ENCODE measurements at regions not wholly inside any gene's neighbourhood (a gene's known extent, or its start where the extent isn't known, plus 50 kb on each side); places are given as distances from the start of the nearest gene placed in this dataset.

DNA sequence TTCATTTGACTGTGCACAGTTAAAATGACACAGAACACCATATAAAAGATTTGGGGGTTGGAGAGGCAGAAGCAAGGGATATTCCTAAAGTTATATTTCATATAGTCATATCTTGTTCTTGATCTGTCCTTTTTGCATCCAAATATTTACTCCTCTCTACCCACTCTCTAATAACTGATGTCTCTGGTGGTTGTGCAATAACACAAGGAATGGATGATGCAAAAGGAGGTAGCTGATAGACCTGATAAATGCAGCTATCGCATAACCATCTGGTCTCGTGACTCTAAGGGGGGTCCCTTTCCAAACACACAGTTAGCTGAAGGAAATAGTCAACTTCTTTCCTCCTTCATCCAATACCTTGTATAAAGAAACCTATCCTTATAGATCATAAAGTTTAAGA is 123.1 kb downstream of the POLR1F start:
- no peak for TF ChIP-seq POLR2A (IDR thresholded peaks at IDR 0.05)
- TF ChIP-seq, protein P1, sequence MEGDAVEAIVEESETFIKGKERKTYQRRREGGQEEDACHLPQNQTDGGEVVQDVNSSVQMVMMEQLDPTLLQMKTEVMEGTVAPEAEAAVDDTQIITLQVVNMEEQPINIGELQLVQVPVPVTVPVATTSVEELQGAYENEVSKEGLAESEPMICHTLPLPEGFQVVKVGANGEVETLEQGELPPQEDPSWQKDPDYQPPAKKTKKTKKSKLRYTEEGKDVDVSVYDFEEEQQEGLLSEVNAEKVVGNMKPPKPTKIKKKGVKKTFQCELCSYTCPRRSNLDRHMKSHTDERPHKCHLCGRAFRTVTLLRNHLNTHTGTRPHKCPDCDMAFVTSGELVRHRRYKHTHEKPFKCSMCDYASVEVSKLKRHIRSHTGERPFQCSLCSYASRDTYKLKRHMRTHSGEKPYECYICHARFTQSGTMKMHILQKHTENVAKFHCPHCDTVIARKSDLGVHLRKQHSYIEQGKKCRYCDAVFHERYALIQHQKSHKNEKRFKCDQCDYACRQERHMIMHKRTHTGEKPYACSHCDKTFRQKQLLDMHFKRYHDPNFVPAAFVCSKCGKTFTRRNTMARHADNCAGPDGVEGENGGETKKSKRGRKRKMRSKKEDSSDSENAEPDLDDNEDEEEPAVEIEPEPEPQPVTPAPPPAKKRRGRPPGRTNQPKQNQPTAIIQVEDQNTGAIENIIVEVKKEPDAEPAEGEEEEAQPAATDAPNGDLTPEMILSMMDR (IDR thresholded peaks at IDR 0.05): no peak
